Fibroblast of the conjunctiva (primary cell): ENCODE measurements at regions not wholly inside any gene's neighbourhood (a gene's known extent, or its start where the extent isn't known, plus 50 kb on each side); places are given as distances from the start of the nearest gene placed in this dataset.
"Not testable (repeated sequence)": the region's sequence is repeated elsewhere in the genome, so short reads cannot be mapped to it uniquely, and the experiment has no call there.

ENCODE experiments used
- DNase-seq: peaks from one replicate; pipeline ENCODE4 v3.0.0-alpha.2; 2010; ENCODE audit warnings: low read depth

GRCh38 chr4:74505355-74505978 is 60.5 kb downstream of the AREG start:
- DNase-seq, result peak; percentile 31

GRCh38 chr4:74509363-74509762 is 64.4 kb downstream of the AREG start:
- DNase-seq, result not testable (repeated sequence)

- no peak for DNase-seq
These were observed 71.4 kb downstream of the AREG start for GRCh38 chr4:74516303-74516702.

GRCh38 chr4:74517996-74518395 is 73.1 kb downstream of the AREG start:
- DNase-seq, result no peak

- no peak for DNase-seq
These were observed 77.5 kb downstream of the AREG start for GRCh38 chr4:74522251-74522991.

- no peak for DNase-seq
These were observed 78.2 kb downstream of the AREG start for GRCh38 chr4:74523096-74523495.

- DNase-seq, result no peak
These were observed 80.0 kb downstream of the AREG start for GRCh38 chr4:74524985-74525384.

GRCh38 chr4:74527049-74527448 is 82.1 kb downstream of the AREG start:
- no peak for DNase-seq

GRCh38 chr4:74528178-74528577 is 83.2 kb downstream of the AREG start:
- DNase-seq, result no peak

GRCh38 chr4:74529284-74530041 is 84.5 kb downstream of the AREG start:
- no peak for DNase-seq

- peak; percentile 97 for DNase-seq
These were observed 87.2 kb downstream of the AREG start for GRCh38 chr4:74531963-74532794.

- no peak for DNase-seq
These were observed 89.2 kb downstream of the AREG start for GRCh38 chr4:74534121-74534520.

- DNase-seq, result no peak
These were observed 90.0 kb downstream of the AREG start for GRCh38 chr4:74534936-74535335.

- no peak for DNase-seq
These were observed 90.6 kb downstream of the AREG start for GRCh38 chr4:74535512-74535911.

GRCh38 chr4:74536557-74536956 is 91.6 kb downstream of the AREG start:
- no peak for DNase-seq

GRCh38 chr4:74537459-74537858 is 92.5 kb downstream of the AREG start:
- DNase-seq, result no peak

- no peak for DNase-seq
These were observed 94.3 kb downstream of the AREG start for GRCh38 chr4:74539044-74539790.

GRCh38 chr4:74540193-74540592 is 95.3 kb downstream of the AREG start:
- DNase-seq, result no peak

- DNase-seq, result no peak
These were observed 96.7 kb downstream of the AREG start for GRCh38 chr4:74541667-74542066.

- DNase-seq, result no peak
These were observed 98.4 kb downstream of the AREG start for GRCh38 chr4:74543231-74543781.

- DNase-seq, result peak; percentile 77
These were observed 99.0 kb downstream of the AREG start for GRCh38 chr4:74543983-74544382.
